GM19468 (cell line): ENCODE measurements at regions not wholly inside any gene's neighbourhood (a gene's known extent, or its start where the extent isn't known, plus 50 kb on each side); places are given as distances from the start of the nearest gene placed in this dataset.

ENCODE experiments used
- ATAC-seq: cut with Tn5 transposase; IDR thresholded peaks from one replicate; pipeline ENCODE4 v1.9.1; 2021; ENCODE audit warnings: mild to moderate bottlenecking, moderate library complexity, moderate number of reproducible peaks; ENCODE audit not compliant: unreplicated experiment; ENCODE audit errors: extremely low read depth

DNA sequence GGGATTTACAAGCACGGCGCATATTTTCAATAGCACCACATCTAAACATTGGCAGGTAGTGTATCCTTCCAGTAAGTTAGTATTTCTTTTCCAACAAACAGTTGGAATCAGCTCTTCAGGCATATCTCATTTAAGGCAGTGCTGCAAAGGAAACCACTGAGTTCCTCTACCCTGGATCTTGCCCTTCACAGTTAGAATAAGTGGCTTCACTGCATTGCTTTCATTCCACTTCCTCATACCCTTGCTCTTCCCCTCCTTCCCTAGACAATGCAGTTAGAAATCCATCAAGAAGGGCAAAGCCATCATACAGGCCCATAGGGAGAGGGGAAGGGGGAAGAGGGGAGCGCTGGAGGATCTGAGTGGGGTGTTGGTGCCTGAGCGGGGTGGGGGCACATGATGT lies 173.7 kb downstream of the FBXO15 start:
- ATAC-seq = no peak

DNA sequence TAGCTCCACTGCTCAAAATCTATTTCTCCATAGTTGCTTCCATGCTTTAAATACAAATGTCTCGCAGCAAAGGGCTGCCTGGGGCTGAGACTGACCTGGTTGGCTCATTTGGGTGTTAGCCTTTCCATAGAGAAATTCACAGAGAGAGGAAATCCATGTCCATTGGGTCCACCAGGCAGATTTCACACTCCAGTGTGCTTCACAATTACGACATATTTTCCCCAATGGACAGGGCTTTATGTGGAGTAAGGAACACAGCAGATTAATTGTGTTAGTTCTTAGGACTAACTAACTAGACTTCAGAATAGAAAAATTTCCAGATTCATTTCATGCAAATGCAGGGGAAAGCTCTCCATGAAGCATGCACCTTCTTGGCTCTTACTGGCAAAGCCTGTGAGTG lies 180.7 kb downstream of the FBXO15 start:
- ATAC-seq = no peak

DNA sequence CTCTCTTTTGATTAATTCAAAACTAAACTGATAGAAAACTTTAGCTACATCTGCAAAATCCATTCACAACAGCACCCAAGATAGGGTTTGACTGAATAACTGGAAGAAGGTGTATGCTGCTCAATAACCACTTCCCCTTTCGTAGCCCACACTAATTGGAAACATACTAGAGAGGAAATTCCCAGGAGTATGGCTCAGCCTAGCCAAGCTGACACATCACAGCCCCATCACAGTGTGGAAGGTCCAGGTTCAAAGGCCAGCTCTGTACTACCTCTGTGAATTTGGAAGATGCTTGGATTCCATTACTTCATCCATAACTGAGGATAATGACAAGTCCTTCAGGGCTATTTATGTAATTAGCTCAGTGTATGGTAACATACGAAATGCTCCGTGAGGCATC lies 185.4 kb downstream of the FBXO15 start:
- ATAC-seq = no peak

DNA sequence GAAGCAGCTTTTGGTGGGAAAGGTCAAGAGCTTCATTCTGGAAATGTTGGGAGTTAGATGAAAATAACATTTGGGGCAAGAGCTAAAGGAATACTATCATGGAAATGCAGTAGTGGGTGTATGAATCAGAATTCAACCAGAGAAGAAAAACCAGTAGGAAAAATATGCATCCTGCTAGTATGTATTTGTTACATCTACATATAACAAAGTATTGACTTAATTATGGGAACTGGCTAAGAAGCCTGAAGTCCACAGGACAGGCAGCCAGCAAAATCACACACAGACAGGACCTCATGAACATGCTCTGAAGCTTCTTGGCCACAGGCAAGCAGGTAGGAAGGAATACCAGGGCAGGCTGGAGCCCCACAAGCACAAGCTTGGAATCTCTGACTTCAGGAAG lies 185.8 kb downstream of the FBXO15 start:
- ATAC-seq = no peak

DNA sequence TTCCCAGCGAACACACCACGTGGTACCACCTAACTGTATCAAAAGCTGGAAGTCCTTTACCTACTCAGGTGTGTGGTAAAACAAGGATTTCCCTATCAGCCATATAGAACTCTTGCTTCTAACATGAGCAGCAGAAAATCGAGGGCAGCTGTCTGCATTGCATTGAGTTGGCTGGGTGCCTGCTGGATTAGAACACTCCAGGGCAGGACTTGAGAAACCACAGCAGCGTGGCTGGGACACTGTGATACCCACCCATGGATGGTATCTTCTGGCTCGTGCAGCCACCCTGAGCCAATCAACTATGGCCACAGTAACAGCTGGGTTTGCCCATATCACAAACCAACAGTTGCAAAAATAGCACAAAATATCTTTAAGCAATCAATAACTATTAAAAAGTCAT lies 188.3 kb downstream of the FBXO15 start:
- ATAC-seq = no peak

DNA sequence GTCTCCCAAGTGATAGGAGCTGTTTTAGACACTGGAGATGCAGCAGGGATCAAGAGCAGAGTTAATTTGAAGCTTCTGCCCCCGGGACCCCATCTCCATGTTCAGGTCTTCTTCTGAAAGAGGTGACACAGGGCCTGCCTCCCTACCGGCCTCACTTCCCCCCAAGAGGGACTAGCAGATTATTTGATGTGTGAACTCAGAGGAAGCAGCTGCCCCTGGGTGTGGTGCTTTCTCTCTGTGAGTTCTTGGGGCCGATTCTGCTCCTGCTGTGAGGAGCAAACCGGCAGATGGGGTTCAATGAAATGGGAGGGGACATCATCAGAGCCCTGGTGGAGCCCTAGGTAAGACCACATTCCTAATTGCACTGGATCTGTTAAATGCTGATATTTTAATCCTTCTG lies 193.4 kb downstream of the FBXO15 start:
- no peak for ATAC-seq

DNA sequence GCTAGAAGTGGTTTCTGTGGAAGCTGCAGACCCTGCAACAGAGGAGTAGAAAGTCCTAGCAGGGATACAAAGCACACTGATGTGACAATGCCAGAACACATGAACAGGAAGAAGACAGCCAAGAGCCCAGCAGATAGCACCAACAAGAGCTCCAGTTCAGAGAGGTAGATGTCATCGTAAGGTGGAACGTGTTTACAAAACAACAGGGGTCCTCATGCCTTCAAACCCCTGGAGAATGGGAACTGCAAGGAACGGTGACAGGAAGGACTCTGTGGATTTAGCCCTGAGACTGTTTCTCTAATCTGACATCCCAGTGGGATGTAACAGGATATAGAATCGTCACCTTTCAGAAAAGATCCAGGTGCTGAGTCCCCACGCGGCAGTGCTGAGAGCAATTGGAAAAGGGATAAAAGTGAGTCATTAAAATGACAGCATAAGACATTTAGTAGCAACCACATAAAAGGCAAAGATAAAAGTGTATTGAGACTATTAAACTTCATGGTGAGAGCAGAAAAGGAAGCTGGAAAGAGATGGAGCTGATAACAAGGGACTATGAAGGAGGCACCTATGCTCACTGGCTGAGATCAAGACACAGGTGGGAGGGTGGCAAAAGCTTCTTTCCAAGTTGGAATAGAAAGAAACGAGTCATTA lies 195.2 kb downstream of the FBXO15 start:
- ATAC-seq = no peak

DNA sequence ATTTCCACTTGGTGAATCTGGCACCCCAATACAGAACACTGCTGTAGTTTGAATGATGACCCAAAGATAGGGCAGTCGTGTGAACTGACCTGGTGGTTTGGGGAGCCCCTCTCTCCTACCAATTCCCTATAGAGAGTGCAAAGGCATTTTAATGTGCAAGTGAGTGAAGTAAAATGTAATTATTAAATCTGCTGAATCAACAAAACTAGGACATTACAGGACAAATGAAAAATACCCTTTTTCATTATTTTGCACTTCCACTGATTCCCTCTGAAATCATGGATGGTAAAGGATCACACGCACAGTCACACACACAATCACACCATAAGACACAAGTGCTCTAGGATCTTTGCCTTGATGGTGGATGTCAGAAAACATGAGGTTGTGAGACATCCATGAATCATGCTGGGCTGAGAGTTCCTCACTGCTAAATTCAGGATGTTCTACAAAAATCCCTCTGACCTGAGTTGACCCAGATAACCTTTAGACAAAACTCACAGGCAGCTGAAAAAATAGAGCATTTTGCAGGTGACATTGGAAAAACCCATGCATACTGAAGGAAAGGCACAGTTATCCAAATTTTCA lies 197.4 kb downstream of the FBXO15 start:
- ATAC-seq = no peak

GRCh38 chr18:73948497-73948896 lies 199.1 kb downstream of the FBXO15 start:
- ATAC-seq = no peak

GRCh38 chr18:73948084-73948483 lies 199.6 kb downstream of the FBXO15 start:
- ATAC-seq = no peak

DNA sequence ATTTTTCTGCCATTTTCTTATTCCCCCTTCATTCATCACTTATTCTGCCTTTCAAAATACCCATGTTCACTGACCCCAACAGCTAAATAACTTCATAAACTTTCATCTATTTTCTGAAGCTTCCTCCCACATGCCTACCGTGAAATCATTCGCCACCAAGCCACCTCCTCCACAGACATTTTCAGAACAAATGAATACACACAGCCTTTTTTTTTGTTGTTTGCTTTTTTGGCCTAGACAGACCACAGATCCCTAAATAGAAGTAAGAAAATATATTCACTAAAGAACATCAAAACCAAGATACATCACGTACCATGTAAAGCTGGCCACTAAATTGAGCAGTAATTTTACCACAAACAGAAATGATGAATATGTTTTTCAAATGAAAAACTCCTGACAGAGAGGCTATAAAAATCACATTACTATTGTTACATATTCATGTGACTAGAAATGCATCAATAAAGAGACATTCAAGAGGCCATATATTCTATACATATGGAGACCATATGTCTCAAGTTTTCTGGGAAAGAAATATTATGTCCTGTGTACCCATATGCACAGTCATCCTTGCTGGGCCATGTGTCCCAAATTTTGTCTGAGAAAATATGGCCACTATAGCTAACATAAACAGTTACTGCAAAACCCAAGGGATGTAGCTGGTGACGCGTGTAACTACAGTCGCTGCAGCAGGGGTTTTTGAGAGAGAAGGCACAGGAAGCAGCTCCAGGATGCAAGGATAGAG lies 200.3 kb downstream of the FBXO15 start:
- no peak for ATAC-seq

GRCh38 chr18:73945130-73945792 lies 202.4 kb downstream of the FBXO15 start:
- ATAC-seq = no peak

GRCh38 chr18:73944715-73945114 lies 202.9 kb downstream of the FBXO15 start:
- no peak for ATAC-seq

GRCh38 chr18:73943763-73944162 lies 203.9 kb downstream of the FBXO15 start:
- ATAC-seq = no peak

DNA sequence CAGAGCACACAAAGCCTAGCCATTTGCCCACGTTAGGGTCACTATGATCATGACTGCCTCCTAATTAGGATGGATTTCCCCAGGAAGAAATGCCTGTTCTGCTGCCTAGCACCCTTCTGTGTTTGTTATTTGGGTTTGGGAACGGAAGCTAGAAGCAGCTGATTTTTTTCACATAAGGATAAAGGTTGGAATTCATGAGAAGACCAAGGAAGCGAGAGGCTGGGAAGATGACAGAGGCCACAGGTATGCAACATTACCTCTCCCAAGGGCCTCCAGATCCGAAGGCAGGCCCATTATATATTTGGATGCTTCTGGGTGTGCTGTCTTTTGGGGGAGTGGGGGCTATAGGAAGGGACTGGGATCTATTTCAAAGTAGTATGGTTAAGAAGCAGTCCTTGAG lies 204.7 kb downstream of the FBXO15 start:
- no peak for ATAC-seq

DNA sequence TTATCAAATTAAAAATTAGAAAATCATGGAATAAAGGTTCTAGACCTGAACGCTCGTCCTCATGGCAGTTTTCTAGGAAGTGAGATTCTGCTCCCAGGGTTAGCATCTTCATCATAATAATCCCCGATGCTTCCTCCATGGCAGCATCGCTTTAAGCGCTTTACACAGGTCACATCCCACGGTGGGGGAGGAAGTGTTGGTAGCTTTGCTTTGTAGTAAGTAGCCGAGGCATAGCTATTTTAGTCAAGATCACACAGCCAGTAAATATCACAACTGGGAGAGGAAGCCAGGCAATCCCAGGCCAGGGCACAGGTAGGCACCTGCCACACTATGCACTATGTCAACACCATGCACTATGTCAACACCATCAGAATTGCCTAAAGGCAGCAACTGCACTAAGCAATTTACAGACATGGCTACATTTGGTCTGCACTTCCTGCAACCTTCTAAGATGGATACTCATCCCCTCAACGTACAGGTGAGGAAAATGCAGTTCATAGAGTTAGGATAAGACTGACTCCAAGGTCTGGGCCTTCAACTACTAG lies 205.5 kb downstream of the FBXO15 start:
- ATAC-seq = no peak

GRCh38 chr18:73940721-73941120 lies 206.9 kb downstream of the FBXO15 start:
- ATAC-seq = no peak

GRCh38 chr18:73939391-73939790 lies 208.2 kb downstream of the FBXO15 start:
- ATAC-seq = no peak

DNA sequence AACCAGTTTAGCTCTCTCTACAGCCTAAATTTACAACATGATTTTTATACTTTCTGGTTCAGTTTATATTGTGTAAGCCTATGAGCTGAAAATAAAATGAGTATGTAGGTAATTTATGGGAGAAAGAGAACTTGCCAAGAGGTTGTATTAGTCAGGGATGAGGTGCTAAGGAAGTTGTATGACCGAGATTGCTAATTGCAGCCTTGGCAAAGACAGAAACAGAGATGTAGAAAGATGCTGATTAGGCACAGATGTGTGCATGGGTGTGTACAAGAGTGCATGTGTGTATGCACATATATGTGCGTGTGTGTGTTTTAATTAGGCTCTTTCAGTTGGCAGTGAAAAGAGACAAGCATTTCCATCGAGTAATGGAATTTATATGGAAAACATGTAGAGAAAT lies 213.9 kb downstream of the FBXO15 start:
- no peak for ATAC-seq

DNA sequence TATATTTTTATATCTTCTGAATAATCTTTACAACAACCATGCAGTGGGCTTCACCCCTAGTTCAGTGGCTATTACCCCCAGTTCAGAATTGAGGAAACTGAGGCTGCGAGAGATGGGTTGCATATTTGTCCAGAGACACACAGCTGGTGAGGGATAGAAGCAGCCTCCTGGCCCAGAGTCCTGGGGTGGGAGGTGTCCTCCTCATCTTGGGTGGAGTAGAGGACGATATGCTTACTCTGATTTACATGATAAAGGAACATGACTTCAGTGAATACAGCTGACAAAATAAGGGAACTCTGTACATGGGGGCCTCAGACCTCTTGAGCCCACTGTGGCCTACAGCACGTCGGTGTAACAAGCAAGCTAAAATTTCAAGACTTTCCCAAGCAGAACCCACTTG lies 214.7 kb downstream of the FBXO15 start:
- no peak for ATAC-seq

DNA sequence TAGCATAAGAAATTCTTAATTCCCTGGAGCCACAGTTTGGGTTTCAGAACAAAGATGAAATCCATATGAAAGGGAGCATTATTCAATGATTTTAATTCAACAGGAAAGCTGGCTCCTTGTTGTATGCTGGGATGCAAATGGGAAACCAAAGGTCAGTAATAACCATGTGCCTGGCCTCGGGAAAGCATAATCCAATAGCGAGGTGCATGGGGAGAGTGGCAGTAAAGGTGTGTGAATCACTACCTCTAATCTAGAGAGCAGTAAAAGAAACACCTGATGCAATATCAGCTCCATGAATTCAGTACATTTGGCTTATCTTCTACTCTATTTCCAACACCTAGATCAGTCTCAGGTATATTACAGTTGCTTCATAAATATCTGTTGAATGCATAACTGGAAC lies 220.1 kb downstream of the FBXO15 start:
- no peak for ATAC-seq
